GM23338 (cell line): ENCODE measurements at regions not wholly inside any gene's neighbourhood (a gene's known extent, or its start where the extent isn't known, plus 50 kb on each side); places are given as distances from the start of the nearest gene placed in this dataset.

Experiments used
- EZH2 ChIP-seq: fragments of 200-600 bp; sonication (generic); IDR thresholded peaks from one replicate; pipeline ENCODE4 v1.8.0; 2017; ENCODE audit warnings: antibody characterized with exemption, mild to moderate bottlenecking, low read depth; ENCODE audit not compliant: unreplicated experiment
- TF ChIP-seq, protein P1 (sequence below), 2 experiments: fragments of 200-600 bp in 1 of 2; sonication (generic) in 1 of 2; conservative IDR thresholded peaks; 2 replicates each; pipeline versions ENCODE4 v1.5.1 to v1.6.1; 2016 to 2017; ENCODE audit warnings: antibody characterized with exemption in 2 of 2, low read depth in 2 of 2, mild to moderate bottlenecking in 2 of 2, moderate library complexity in 1 of 2
- TF ChIP-seq, protein P2 (sequence below): IDR thresholded peaks from 2 replicates; pipeline ENCODE4 v1.6.1; 2016; ENCODE audit warnings: antibody characterized with exemption

GRCh38 chr1:184298440-184299405 lies 88.1 kb upstream of the C1orf21 start:
- TF ChIP-seq EZH2: no peak
- TF ChIP-seq, protein P1, sequence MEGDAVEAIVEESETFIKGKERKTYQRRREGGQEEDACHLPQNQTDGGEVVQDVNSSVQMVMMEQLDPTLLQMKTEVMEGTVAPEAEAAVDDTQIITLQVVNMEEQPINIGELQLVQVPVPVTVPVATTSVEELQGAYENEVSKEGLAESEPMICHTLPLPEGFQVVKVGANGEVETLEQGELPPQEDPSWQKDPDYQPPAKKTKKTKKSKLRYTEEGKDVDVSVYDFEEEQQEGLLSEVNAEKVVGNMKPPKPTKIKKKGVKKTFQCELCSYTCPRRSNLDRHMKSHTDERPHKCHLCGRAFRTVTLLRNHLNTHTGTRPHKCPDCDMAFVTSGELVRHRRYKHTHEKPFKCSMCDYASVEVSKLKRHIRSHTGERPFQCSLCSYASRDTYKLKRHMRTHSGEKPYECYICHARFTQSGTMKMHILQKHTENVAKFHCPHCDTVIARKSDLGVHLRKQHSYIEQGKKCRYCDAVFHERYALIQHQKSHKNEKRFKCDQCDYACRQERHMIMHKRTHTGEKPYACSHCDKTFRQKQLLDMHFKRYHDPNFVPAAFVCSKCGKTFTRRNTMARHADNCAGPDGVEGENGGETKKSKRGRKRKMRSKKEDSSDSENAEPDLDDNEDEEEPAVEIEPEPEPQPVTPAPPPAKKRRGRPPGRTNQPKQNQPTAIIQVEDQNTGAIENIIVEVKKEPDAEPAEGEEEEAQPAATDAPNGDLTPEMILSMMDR (conservative IDR thresholded peaks at IDR 0.05; ENCODE audit: low read depth in 2 of 2): no peak
- TF ChIP-seq, protein P2, sequence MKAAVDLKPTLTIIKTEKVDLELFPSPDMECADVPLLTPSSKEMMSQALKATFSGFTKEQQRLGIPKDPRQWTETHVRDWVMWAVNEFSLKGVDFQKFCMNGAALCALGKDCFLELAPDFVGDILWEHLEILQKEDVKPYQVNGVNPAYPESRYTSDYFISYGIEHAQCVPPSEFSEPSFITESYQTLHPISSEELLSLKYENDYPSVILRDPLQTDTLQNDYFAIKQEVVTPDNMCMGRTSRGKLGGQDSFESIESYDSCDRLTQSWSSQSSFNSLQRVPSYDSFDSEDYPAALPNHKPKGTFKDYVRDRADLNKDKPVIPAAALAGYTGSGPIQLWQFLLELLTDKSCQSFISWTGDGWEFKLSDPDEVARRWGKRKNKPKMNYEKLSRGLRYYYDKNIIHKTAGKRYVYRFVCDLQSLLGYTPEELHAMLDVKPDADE: no peak
